UCSD-AML1 (cell line): ENCODE measurements at regions not wholly inside any gene's neighbourhood (a gene's known extent, or its start where the extent isn't known, plus 50 kb on each side); places are given as distances from the start of the nearest gene placed in this dataset.
"Not testable (repeated sequence)": the region's sequence is repeated elsewhere in the genome, so short reads cannot be mapped to it uniquely, and the experiment has no call there.

ENCODE experiments used
- DNase-seq: peaks from one replicate; lab custom pipeline; 2025; ENCODE audit not compliant: unreplicated experiment; lab: John Stamatoyannopoulos, UW

GRCh38 chr4:131883181-131883580 lies 1265.9 kb upstream of the PCDH10 start:
- DNase-seq, result not testable (repeated sequence)

- not testable (repeated sequence) for DNase-seq
Observed at GRCh38 chr4:131925662-131926061, 1223.4 kb upstream of the PCDH10 start.

- not testable (repeated sequence) for DNase-seq
Observed at GRCh38 chr4:131967646-131968045, 1181.4 kb upstream of the PCDH10 start.

GRCh38 chr4:131974730-131975129 lies 1174.4 kb upstream of the PCDH10 start:
- DNase-seq, result no peak

- DNase-seq, result not testable (repeated sequence)
Observed at GRCh38 chr4:131975276-131976132, 1173.6 kb upstream of the PCDH10 start.

GRCh38 chr4:131976133-131977002 lies 1172.7 kb upstream of the PCDH10 start:
- not testable (repeated sequence) for DNase-seq

GRCh38 chr4:131978120-131978519 lies 1171.0 kb upstream of the PCDH10 start:
- no peak for DNase-seq

- no peak for DNase-seq
Observed at GRCh38 chr4:131989576-131989975, 1159.5 kb upstream of the PCDH10 start.

- no peak for DNase-seq
Observed at GRCh38 chr4:132001542-132001941, 1147.6 kb upstream of the PCDH10 start.

- DNase-seq, result no peak
Observed at GRCh38 chr4:132003593-132003992, 1145.5 kb upstream of the PCDH10 start.

- DNase-seq, result no peak
Observed at GRCh38 chr4:132015321-132015720, 1133.8 kb upstream of the PCDH10 start.

GRCh38 chr4:132016703-132017350 lies 1132.3 kb upstream of the PCDH10 start:
- no peak for DNase-seq

GRCh38 chr4:132026166-132026565 lies 1122.9 kb upstream of the PCDH10 start:
- DNase-seq, result no peak

GRCh38 chr4:132026816-132027215 lies 1122.3 kb upstream of the PCDH10 start:
- no peak for DNase-seq

GRCh38 chr4:132056496-132056895 lies 1092.6 kb upstream of the PCDH10 start:
- DNase-seq, result no peak

- no peak for DNase-seq
Observed at GRCh38 chr4:132059227-132059626, 1089.9 kb upstream of the PCDH10 start.

GRCh38 chr4:132062611-132063239 lies 1086.4 kb upstream of the PCDH10 start:
- no peak for DNase-seq

GRCh38 chr4:132063829-132064228 lies 1085.3 kb upstream of the PCDH10 start:
- DNase-seq, result no peak

GRCh38 chr4:132065940-132066495 lies 1083.1 kb upstream of the PCDH10 start:
- no peak for DNase-seq

GRCh38 chr4:132071815-132072214 lies 1077.3 kb upstream of the PCDH10 start:
- no peak for DNase-seq

GRCh38 chr4:132076829-132077228 lies 1072.3 kb upstream of the PCDH10 start:
- DNase-seq, result no peak
